H54 (cell line): ENCODE measurements at regions not wholly inside any gene's neighbourhood (a gene's known extent, or its start where the extent isn't known, plus 50 kb on each side); places are given as distances from the start of the nearest gene placed in this dataset.

Experiments used
- DNase-seq: peaks from one replicate; pipeline ENCODE4 v3.0.0; 2011; ENCODE audit warnings: low spot score, mixed read lengths; ENCODE audit not compliant: insufficient read length
- FAIRE-seq: peaks from 3 replicates; lab custom pipeline; 2011; peaks lifted over from hg19 to GRCh38; lab: Jason Lieb, UNC
- POLR2A ChIP-seq: IDR thresholded peaks from 2 replicates; pipeline ENCODE4 v1.6.1; 2011; ENCODE audit warnings: low read depth, mild to moderate bottlenecking, low read length

DNA sequence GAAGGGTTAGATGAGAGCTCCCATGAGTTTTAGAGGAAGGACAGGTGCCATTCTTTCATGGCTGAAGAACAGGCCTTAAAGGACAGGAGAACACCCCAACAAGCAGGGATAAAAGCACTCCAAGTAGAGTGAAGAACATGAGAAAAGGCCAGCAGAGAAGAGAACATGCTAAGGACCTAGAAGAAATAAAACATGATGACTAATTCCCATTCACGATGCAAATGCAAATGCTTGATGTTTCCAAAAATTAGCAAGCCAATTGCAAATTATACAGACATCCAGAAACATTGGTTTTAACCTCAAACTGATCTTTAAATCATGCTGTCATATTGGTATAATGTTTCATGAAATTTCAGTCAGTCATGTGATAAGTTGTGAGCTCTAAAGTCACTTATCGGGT, 241.7 kb downstream of the CNTN3 start:
- no peak for TF ChIP-seq POLR2A
- DNase-seq (no peak), FAIRE-seq (no peak)

DNA sequence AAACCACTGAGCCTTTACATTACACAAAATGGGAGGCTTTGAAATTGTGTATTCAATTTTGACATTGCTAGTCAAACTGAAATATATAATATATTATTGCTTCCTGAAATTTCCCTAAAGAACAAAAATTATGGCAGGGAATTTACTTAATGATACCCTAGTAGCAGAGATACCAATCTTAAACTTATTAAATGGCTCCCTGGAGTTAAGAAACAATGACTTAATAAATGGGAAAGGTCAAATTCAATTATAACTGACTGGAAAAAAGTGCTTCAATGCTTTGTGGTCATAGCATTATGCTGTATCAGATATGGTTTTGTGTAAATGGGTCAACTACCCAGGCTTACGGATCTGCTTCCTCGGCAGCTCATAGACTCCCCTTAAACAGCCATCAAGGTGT, 244.1 kb downstream of the CNTN3 start:
- TF ChIP-seq POLR2A: no peak
- DNase-seq (no peak), FAIRE-seq (no peak)

DNA sequence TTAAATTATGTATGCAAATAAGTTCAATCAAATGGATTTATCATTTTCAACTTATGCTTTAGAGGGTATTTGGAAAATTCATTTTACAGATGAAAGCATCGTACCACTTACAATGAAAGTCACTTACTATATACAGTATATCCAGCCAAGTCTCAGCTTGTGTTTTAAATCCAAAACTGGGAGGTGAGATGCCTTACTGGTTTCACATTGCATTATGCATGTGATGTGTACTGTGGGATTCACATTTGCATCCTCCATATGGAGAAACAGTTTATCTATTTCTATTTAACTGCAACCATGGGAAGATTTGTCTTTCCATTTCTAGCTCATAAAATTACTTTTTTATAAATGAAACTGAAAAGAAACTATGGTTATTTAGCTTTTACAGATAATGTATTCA, 248.1 kb downstream of the CNTN3 start:
- no peak for TF ChIP-seq POLR2A
- DNase-seq (no peak), FAIRE-seq (no peak)

DNA sequence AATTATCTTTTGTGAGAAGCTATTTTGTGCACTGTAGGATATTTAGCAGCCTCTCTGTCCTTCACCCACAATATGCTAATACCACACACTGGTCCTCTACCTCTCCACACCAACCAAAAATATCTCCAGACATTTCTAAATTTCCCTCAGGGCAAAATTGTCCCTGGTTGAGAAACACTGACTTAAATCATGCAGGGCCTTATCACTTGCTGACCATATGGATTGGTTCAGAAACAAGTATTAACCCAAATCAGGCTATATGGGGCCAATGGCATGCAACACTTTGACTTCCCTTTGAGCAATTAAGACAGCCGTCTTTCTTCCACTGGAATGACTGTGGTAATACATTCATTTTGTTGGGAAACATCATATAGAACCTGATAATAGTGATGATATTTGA, 251.1 kb downstream of the CNTN3 start:
- FAIRE-seq (no peak), DNase-seq (no peak)
- TF ChIP-seq POLR2A: no peak

DNA sequence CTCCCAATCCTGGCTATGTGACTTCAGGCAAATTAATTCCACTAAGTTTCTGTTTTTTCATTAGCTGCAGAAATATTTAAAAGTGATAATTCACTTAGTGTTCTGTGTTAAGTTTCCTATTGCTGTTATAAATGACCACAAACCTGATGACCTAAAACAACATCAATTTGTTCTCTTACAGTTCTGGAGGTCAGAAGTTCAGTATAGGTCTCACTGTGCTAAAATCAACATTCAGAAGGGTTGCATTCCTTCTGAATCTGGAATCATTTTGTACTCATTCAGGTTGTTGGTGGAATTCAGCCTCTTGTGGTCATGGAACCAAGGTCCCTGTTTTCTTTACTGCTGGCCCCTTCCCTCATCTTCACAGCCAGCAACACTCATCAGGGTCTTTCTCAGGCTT, 254.1 kb downstream of the CNTN3 start:
- no peak for TF ChIP-seq POLR2A
- no peak for FAIRE-seq
- DNase-seq: no peak

DNA sequence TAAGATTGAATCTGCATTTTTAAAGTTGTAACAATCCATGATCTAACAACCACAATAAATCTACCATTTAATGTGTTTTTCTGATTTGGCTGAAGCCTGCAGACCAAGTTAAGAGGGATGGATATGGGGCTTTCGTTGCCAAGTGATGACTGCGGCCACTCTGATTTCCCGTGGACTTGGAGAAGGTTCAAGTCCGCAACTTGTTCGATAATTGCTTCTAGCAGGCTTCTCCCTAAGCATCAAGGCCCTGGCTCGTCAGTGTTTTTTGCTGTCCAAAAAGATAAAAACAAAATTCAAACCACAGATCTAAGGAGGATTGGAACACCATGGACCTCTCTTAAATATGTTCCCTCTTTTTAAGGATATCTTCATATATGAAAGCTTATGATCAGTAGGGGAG, 256.6 kb downstream of the CNTN3 start:
- no peak for DNase-seq
- FAIRE-seq: no peak
- TF ChIP-seq POLR2A: no peak

DNA sequence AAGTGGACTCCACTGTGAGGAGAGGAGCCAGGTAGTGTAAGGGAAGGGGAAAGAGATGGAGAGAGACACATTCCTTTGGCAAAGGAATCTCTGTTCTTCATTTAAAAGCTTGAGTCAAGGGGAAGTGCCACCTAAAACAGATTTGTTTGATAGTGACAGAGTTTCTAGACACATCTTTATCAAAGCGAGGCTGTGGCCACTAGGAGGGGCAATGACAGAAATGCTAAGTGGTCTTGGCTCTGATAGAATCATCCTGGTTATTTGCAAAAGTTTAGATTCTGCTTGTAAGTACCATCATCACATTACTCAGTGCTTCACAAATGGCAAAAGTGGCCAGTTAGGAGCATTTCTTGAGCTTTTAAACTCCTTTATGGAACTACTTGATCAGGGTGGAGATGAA, 261.4 kb downstream of the CNTN3 start:
- DNase-seq: no peak
- no peak for FAIRE-seq

DNA sequence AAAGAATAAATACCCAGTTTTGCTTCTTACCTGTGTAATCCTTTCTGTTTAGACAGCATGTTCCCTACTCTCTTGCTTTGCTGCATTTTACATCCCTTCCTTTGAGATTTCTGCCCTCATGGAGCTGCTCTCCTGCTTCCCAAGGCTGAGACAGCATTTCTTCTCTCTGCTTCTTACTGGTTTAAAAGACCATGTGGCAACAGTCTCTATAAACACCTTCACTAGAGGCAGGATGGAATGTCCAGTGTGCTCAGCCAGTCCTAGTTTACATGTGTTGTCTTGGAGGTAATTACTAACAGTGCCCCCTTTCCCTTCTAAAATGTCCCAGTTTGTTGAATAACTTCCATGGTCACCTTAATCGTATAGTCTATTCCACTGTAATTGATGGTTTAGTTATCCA, 262.3 kb downstream of the CNTN3 start:
- DNase-seq (no peak), FAIRE-seq (no peak)
- TF ChIP-seq POLR2A: no peak

More for the DNA sequence above, 261.4 kb downstream of the CNTN3 start:
- TF ChIP-seq POLR2A: no peak

DNA sequence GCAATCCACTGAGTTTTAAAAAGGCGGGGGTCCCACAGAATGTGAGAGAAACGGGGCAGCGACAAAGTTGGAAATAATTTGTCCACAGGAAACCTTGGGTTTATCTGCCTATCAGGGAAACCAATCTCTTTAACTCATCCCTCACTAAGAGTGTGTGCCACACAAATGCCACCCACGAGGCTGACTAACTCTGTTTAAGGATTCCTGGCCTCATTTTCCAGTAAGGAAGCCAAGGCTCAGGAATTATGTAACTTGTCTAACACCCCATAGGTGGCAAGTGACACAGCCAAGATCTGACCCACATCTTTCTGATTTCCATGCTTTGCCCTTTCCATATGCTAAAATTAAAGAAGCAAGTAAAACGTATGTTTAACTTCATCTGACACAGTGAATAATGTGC, 263.2 kb downstream of the CNTN3 start:
- DNase-seq: no peak
- no peak for TF ChIP-seq POLR2A
- FAIRE-seq: no peak

DNA sequence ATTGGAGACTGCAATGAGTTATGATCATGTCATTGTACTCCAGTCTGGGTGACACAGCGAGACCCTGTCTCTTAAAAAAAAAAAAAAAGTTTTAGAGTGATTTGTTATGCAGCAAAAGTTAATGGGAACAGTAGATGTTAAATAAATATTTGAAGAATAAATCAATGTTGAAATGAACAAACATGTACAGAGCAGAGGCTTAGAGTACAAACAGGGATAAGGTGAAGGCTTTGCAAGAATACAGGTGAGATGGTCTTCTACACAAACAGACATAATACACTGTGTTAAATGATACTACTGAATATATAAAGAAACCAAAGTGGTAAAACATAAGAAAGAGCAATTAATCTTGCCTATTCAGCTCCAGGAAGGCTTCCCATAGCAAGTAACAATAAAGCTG, 265.4 kb downstream of the CNTN3 start:
- no peak for TF ChIP-seq POLR2A
- FAIRE-seq (no peak), DNase-seq (no peak)

DNA sequence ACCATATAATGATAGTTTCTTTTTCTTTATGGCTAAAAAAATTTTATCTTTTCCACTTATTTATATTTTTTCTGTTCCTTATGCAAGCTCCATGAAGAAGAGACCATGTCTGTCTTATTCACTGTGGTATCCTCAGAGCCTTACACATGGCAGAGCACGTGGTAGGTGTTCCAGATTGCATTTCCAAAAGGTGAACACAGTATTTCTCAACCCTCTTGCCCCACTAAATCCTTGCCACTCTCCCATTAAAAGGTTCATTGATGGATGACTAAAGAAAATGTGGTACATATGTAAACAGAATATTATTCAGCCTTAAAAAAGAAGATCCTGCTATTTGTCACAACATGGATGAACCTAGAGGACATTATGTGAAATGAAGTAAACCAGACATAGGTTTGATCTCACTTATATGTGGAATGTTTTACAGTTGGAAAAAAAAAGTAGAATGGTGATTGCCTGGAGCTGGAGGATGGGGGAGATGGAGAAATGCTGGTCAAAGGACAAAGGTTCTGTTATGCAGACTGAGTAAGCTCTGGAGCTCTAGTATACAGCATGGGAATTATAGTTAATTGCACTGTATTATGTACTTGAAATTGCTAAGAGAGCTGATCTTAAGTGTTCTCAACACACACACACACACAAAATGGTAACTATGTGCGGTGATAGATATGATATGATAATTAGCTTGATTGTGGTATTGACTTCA, 266.7 kb downstream of the CNTN3 start:
- TF ChIP-seq POLR2A: no peak
- FAIRE-seq (no peak), DNase-seq (no peak)

DNA sequence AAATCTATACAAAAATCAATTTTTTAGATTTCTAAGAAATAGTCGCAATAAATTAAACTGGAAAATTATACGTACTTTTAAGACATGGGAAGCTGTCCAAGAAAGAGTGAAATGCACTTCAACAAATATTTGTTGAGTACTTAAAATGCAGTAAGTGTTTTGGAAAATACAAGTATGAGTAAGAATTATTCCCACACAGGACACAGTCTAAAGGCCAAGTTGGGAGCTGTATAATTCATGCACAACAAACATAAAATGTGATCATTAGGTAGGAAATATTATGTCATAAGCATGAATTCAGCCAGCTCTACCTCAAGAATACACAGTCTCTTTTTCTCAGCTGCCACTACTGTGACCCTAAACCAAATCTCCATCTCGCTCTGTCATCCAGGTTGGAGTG, 267.6 kb downstream of the CNTN3 start:
- DNase-seq: no peak
- FAIRE-seq: no peak

DNA sequence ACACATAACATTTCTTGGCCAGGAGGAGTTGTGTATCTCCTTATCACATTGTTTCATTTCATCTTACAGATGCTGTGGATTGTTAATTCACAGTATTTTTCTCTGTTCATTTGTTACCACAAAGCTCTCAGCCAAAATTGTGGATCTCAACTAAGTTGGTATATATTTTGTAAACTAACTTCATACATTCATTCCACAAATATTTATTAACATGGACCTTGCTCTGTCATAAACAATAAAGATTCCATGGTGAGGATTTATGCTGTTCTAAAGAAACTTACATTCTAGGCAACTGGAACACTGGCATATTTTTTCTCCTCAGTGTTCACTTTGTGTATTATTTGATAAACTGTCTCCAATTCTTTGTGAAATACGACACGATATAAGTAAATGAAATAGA, 268.8 kb downstream of the CNTN3 start:
- DNase-seq (no peak), FAIRE-seq (no peak)
- TF ChIP-seq POLR2A: no peak

More for the DNA sequence above, 267.6 kb downstream of the CNTN3 start:
- TF ChIP-seq POLR2A: no peak

DNA sequence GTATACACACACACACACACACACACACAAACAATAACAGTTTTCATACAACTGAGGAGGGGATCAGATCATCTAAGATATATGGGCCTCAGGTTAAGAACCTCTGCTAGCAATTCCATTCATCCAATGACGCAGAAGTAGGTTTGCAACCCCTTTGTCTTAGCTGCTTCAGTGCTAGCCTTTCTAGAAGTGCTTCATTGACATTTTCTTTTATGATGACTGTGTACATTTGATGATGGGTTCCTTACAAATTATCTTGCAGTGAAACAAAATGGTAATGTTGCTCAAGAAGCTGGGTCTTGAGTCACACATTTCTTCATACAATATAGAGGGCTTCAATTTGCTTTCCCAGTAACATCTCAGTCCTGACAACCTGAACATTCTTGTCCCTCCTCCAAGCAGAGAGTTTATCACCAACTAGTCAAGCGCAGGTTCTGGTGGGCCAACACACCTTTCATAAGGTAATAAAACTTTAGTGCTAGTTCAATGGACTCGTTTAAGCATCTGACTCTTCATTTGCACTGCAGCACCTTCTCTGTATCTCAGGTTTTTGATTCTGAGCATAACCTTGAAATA, 269.5 kb downstream of the CNTN3 start:
- DNase-seq: no peak
- TF ChIP-seq POLR2A: no peak
- no peak for FAIRE-seq

DNA sequence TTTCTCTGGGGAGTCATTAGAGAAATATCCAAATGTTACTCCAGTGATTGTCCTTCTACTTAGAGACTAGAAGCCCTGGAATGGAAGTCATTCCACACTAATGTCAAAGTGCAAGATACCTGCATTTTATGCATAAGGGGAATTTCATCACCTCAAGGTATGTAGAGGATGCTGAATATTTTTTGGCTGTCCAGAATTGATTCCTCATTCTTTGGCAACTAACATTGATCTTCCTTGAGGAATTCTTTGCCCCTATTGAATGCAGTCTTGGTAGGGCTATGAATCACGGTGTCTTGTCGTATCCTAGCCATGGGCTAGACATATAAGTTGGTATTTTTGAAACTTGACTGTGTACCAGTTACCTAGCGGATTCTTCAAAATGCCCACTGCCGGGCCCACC, 271.1 kb downstream of the CNTN3 start:
- FAIRE-seq (no peak), DNase-seq (no peak)
- no peak for TF ChIP-seq POLR2A
